GM23338 (cell line): ENCODE measurements at regions not wholly inside any gene's neighbourhood (a gene's known extent, or its start where the extent isn't known, plus 50 kb on each side); places are given as distances from the start of the nearest gene placed in this dataset.

Experiments used
- ATAC-seq: fragments of 200-7000 bp; cut with Tn5 transposase; 3 replicates; pipeline ENCODE4 v1.9.1; 2020
- DNase-seq: peaks from one replicate; pipeline ENCODE4 v3.0.0-alpha.2; 2015; ENCODE audit warnings: low spot score
- H2AFZ ChIP-seq: fragments of 200-600 bp; sonication (generic); 2 replicates; pipeline ENCODE4 v1.8.0; 2016; ENCODE audit warnings: antibody characterized with exemption, mild to moderate bottlenecking, moderate library complexity
- H3F3A ChIP-seq: fragments of 200-600 bp; sonication (generic); replicated peaks from 2 replicates; pipeline ENCODE4 v1.8.0; 2017; ENCODE audit warnings: antibody characterized with exemption, mixed run types, low read depth
- H3K27ac ChIP-seq: fragments of 200-600 bp; sonication (generic); 2 replicates; pipeline ENCODE4 v1.6.1; 2016; ENCODE audit warnings: low read depth
- H3K27me3 ChIP-seq: fragments of 200-600 bp; sonication (generic); 2 replicates; pipeline ENCODE4 v1.8.0; 2016; ENCODE audit warnings: mild to moderate bottlenecking, mixed run types, moderate library complexity; ENCODE audit not compliant: insufficient read depth
- H3K36me3 ChIP-seq: fragments of 200-600 bp; sonication (generic); 2 replicates; pipeline ENCODE4 v1.8.0; 2016; ENCODE audit warnings: mild to moderate bottlenecking; ENCODE audit not compliant: insufficient read depth
- H3K4me1 ChIP-seq: fragments of 200-600 bp; sonication (generic); 2 replicates; pipeline ENCODE4 v1.8.0; 2016; ENCODE audit warnings: mild to moderate bottlenecking, moderate library complexity; ENCODE audit not compliant: insufficient read depth
- H3K4me2 ChIP-seq: fragments of 200-600 bp; sonication (generic); 2 replicates; pipeline ENCODE4 v1.7.1; 2017; ENCODE audit warnings: mixed run types
- H3K4me3 ChIP-seq: fragments of 200-600 bp; sonication (generic); 2 replicates; pipeline ENCODE4 v1.6.1; 2016; ENCODE audit warnings: mixed run types
- H3K79me2 ChIP-seq: fragments of 200-600 bp; sonication (generic); replicated peaks from 2 replicates; pipeline ENCODE4 v1.8.0; 2017; ENCODE audit warnings: mild to moderate bottlenecking; ENCODE audit not compliant: insufficient read depth
- H3K9me2 ChIP-seq: fragments of 200-600 bp; sonication (generic); 2 replicates; pipeline ENCODE4 v1.8.0; 2017; ENCODE audit not compliant: insufficient read depth
- H4K20me1 ChIP-seq: fragments of 200-600 bp; sonication (generic); replicated peaks from 2 replicates; pipeline ENCODE4 v1.8.0; 2017; ENCODE audit warnings: mild to moderate bottlenecking; ENCODE audit not compliant: insufficient read depth
- H3K27ac Mint-ChIP-seq: 2 replicates; pipeline ENCODE4 v1.8.0; 2020; ENCODE audit warnings: inconsistent platforms, mild to moderate bottlenecking, moderate library complexity, mixed read lengths
- H3K27me3 Mint-ChIP-seq: 3 replicates; pipeline ENCODE4 v1.8.0; 2022; ENCODE audit warnings: low read depth, mild to moderate bottlenecking, moderate library complexity, mixed read lengths, inconsistent platforms; ENCODE audit not compliant: insufficient read depth, poor library complexity
- H3K36me3 Mint-ChIP-seq: 3 replicates; pipeline ENCODE4 v1.8.0; 2021; ENCODE audit warnings: low read depth, mild to moderate bottlenecking, inconsistent platforms, moderate library complexity, mixed read lengths
- H3K4me1 Mint-ChIP-seq: 3 replicates; pipeline ENCODE4 v1.8.0; 2020; ENCODE audit warnings: mild to moderate bottlenecking, inconsistent platforms, mixed read lengths
- H3K4me3 Mint-ChIP-seq: 3 replicates; pipeline ENCODE4 v1.8.0; 2021; ENCODE audit warnings: moderate library complexity, mild to moderate bottlenecking, inconsistent platforms, mixed read lengths
- H3K9me3 Mint-ChIP-seq: 3 replicates; pipeline ENCODE4 v1.8.0; 2020; ENCODE audit warnings: moderate library complexity, mild to moderate bottlenecking, inconsistent platforms, mixed read lengths
- CREB1 ChIP-seq: fragments of 250-450 bp; sonication (Bioruptor Pico); IDR thresholded peaks from 2 replicates; pipeline ENCODE4 v1.5.0; 2020; ENCODE audit warnings: low read depth, mild to moderate bottlenecking, moderate library complexity
- CTCF ChIP-seq, 2 experiments: fragments of 200-600 bp in 1 of 2; sonication (generic) in 1 of 2; conservative IDR thresholded peaks; 2 replicates each; pipeline versions ENCODE4 v1.5.1 to v1.6.1; 2016 to 2017; ENCODE audit warnings: antibody characterized with exemption in 2 of 2, low read depth in 2 of 2, mild to moderate bottlenecking in 2 of 2, moderate library complexity in 1 of 2
- EZH2 ChIP-seq: fragments of 200-600 bp; sonication (generic); IDR thresholded peaks from one replicate; pipeline ENCODE4 v1.8.0; 2017; ENCODE audit warnings: antibody characterized with exemption, mild to moderate bottlenecking, low read depth; ENCODE audit not compliant: unreplicated experiment
- EZH2phosphoT487 ChIP-seq: fragments of 200-600 bp; sonication (generic); IDR thresholded peaks from one replicate; pipeline ENCODE4 v1.8.1; 2018; ENCODE audit warnings: antibody characterized with exemption; ENCODE audit not compliant: unreplicated experiment
- JUNB ChIP-seq: IDR thresholded peaks from one replicate; pipeline ENCODE4 v1.6.1; 2016; ENCODE audit warnings: antibody characterized with exemption; ENCODE audit not compliant: unreplicated experiment
- POLR2AphosphoS5 ChIP-seq: IDR thresholded peaks from 2 replicates; pipeline ENCODE4 v1.6.1; 2016; ENCODE audit warnings: antibody characterized with exemption, low read depth
- STAT1 ChIP-seq: IDR thresholded peaks from one replicate; pipeline ENCODE4 v1.6.1; 2016; ENCODE audit warnings: antibody characterized with exemption; ENCODE audit not compliant: unreplicated experiment
- ZNF114 ChIP-seq: fragments of 250-450 bp; sonication (Bioruptor Pico); IDR thresholded peaks from 2 replicates; pipeline ENCODE4 v1.5.0; 2020; ENCODE audit warnings: mild to moderate bottlenecking, moderate library complexity
- ZNF331 ChIP-seq: fragments of 250-450 bp; sonication (Bioruptor Pico); IDR thresholded peaks from 2 replicates; pipeline ENCODE4 v1.5.0; 2020; ENCODE audit warnings: low read depth, mild to moderate bottlenecking, moderate library complexity
- ZNF462 ChIP-seq: fragments of 250-450 bp; sonication (Bioruptor Pico); IDR thresholded peaks from 2 replicates; pipeline ENCODE4 v1.5.0; 2020; ENCODE audit warnings: mild to moderate bottlenecking, moderate library complexity
- TF ChIP-seq, protein P1 (sequence below): IDR thresholded peaks from 2 replicates; pipeline ENCODE4 v1.6.1; 2016; ENCODE audit warnings: antibody characterized with exemption

DNA sequence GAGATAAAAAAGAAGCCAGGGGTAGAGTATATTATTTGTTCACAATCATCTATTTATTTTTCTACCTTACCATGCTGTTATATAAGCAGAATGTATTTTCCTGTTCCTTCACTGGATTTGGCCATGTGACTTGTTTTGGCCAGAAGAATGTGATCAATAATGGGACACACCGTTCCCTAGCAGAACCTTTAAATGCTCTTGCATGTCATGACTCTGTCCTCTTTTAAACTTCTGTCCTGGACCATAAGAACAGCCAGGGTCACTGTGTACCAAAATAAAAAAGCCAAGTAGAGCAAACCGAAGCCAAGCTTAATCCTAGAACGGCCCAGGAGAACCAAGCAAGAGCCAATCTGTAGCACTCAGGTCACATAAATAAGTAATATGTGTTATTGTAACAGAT is 1682.4 kb downstream of the LRRC4C start (continued):
- no peak for TF ChIP-seq ZNF462 (CRISPR knock-in tag)
- TF ChIP-seq CTCF (conservative IDR thresholded peaks at IDR 0.05; ENCODE audit: low read depth in 2 of 2) = no peak
- no peak for TF ChIP-seq POLR2AphosphoS5
- no peak for TF ChIP-seq CREB1

DNA sequence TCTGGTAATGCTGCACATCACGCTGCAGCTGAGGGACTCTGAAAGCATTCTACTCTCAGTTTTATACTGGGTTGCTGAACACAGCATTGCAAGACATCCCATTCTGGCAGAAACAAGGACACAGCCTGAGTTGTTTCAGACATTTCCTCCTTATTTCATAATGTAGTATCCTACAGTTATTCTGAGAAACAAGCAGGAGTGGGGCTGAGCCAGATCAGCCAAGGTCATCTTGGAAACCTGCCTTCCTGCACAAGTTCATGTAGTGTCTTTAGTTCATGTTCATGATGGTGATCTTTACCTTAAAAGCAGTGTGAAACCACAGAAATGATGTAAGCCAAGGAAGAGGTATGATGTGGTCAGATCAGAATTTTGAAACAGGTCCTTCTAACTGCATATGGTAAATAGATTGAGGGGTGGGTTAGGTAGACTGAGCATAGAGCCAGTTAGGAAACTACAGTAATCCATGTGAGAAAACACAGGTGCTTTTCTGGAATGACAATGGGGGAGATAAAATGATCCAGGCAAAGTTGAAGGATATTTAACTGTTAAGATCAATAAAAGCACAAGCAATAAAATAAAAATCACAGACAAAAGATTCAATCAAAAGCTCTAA is 1686.8 kb downstream of the LRRC4C start:
- Histone ChIP-seq H3F3A (no peaks in the 10 kb centered on the region), H3K4me2 (no peak overlapping the region), H3K27me3 (no peaks in the 10 kb centered on the region), H3K27ac (no peak overlapping the region), H3K9me2 (no peaks in the 10 kb centered on the region), H3K4me3 (no peak overlapping the region), H3K36me3 (no peaks in the 10 kb centered on the region), H4K20me1 (no peaks in the 10 kb centered on the region), H3K4me1 (no peaks in the 10 kb centered on the region), H3K79me2 (no peaks in the 10 kb centered on the region), H2AFZ (no peak overlapping the region)
- H3K4me3 Mint-ChIP-seq = no peak overlapping the region
- no peaks in the 10 kb centered on the region for H3K9me3 Mint-ChIP-seq
- ATAC-seq (no peak), DNase-seq (no peak)
- H3K27me3 Mint-ChIP-seq = no peaks in the 10 kb centered on the region
- H3K27ac Mint-ChIP-seq = no peak overlapping the region
- no peaks in the 10 kb centered on the region for H3K36me3 Mint-ChIP-seq
- H3K4me1 Mint-ChIP-seq = no peaks in the 10 kb centered on the region
- TF ChIP-seq, protein P1, sequence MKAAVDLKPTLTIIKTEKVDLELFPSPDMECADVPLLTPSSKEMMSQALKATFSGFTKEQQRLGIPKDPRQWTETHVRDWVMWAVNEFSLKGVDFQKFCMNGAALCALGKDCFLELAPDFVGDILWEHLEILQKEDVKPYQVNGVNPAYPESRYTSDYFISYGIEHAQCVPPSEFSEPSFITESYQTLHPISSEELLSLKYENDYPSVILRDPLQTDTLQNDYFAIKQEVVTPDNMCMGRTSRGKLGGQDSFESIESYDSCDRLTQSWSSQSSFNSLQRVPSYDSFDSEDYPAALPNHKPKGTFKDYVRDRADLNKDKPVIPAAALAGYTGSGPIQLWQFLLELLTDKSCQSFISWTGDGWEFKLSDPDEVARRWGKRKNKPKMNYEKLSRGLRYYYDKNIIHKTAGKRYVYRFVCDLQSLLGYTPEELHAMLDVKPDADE = no peak
- TF ChIP-seq CREB1 (no peak), POLR2AphosphoS5 (no peak), JUNB (no peak), EZH2 (no peak), STAT1 (no peak), ZNF114 (CRISPR knock-in tag) (no peak), ZNF331 (CRISPR knock-in tag) (no peak), EZH2phosphoT487 (no peak)
